ENCODE measurements at regions not wholly inside any gene's neighbourhood (a gene's known extent, or its start where the extent isn't known, plus 50 kb on each side); places are given as distances from the start of the nearest gene placed in this dataset.

DNA sequence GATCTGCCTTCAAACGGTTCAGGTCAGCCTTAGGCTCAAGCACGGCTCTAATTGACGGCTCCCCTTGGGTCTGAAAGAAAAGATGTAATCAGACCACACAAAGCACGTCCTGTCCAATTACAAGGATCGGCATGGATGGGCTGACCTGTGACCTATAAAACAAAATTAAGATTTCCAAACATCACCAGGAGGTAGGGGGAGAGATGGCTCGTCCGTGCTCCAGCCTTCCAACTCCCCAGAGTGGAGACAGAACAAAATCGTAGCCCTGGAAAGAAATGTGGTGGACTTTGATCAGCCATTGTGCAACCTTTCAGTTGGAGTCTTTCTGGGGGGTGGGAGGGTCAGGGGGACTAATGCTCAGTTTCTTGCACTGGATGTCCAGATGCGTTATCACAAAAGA, 226.6 kb upstream of the DIO3 start:
- Mint-ChIP-seq H3K36me3 (ENCODE audit: insufficient read depth) (no peaks in the 10 kb centered on the region), H3K9me3 (no peaks in the 10 kb centered on the region)
- no peak for DNase-seq

DNA sequence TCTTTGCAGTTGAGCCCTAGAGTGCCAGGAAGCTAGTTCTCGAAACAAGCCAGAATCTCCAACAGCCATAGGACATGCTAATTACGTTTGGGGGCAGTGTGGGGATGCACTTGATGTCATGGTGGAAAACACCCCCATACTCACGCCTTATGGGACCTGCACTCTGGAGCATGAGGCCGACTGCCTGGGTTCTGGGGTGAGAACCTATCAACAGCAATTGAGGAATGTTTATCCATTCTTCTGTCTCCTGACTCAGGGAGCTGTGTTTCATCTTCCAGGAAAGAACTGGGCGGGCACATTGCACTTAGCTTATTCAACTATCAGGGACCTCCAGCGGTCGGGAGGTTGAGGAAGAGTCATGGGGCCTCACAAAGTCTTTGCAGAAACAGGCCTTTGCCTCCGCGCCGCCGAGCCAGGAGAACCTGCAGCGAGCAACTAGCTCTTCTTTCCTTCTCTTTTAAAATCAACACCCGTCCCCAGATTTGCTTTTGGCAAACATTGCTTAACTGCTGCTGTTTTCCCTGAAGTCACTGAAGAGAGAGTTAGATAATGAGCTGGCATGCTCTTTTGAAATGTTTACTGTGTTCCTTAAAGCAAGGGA, 226.1 kb upstream of the DIO3 start:
- DNase-seq (no peak), ATAC-seq (replicated peaks) (no peak)
- Mint-ChIP-seq H3K9me3 (no peaks in the 10 kb centered on the region), H3K4me1 (ENCODE audit: low read depth in 2 of 2) (no peaks in the 10 kb centered on the region), H3K27ac (no peak overlapping the region), H3K27me3 (peaks cover 32 to 69% of the 10 kb centered on the region in 2 donors), H3K36me3 (ENCODE audit: insufficient read depth) (no peaks in the 10 kb centered on the region), H3K4me3 (no peak overlapping the region)

More for the DNA sequence above, 226.6 kb upstream of the DIO3 start:
- Mint-ChIP-seq H3K27ac (no peak overlapping the region), H3K4me1 (ENCODE audit: low read depth in 2 of 2) (no peaks in the 10 kb centered on the region), H3K27me3 (peaks cover 32 to 71% of the 10 kb centered on the region in 2 donors), H3K4me3 (no peak overlapping the region)
- no peak for ATAC-seq (replicated peaks)

DNA sequence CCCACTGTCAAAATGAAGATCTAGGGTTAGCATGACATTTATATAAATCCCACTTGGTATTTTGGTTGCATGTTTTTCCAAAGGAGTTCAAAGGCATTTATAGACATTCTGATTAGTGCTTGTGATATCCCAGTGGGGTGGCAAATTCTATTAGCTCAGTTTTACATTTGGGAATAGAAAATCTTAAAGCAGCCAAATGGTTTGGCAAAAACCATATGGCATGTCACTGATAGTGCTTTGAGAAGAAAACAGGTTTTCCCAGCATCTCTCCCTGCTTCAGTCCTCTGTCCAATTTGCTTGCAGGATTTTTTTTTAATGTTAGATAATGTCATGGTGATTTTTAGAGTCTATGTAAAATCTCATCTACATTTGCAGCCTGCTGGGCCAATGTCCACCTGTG, 225.1 kb upstream of the DIO3 start:
- no peak for DNase-seq
- Mint-ChIP-seq H3K4me3 (no peak overlapping the region), H3K4me1 (ENCODE audit: low read depth in 2 of 2) (no peaks in the 10 kb centered on the region), H3K36me3 (ENCODE audit: insufficient read depth) (no peaks in the 10 kb centered on the region), H3K9me3 (no peaks in the 10 kb centered on the region), H3K27ac (no peak overlapping the region), H3K27me3 (peaks cover 42 to 75% of the 10 kb centered on the region in 2 donors)
- no peak for ATAC-seq (replicated peaks)

DNA sequence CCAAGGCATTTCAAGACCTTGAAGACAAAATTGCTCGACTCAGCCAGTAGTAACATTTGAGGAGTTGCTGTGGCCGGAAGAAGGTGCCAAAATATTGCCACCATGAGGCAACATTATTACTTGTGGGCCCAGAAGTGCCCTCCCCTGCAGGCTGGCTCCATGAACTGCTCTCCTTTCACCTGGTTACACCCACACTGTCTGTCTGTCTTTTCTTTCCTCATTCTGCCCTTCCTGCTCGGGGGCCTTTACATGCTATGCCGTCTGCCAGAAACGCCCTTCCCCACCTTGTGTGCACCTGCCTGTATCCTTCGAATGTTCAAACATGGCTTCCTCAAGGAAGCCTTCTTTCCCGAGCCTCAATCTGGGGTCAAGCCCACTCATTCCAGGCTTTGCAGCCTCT, 224.2 kb upstream of the DIO3 start:
- Mint-ChIP-seq H3K36me3 (ENCODE audit: insufficient read depth) (no peaks in the 10 kb centered on the region), H3K27me3 (peaks cover 46 to 75% of the 10 kb centered on the region in 2 donors), H3K4me3 (no peak overlapping the region), H3K9me3 (no peaks in the 10 kb centered on the region), H3K4me1 (ENCODE audit: low read depth in 2 of 2) (no peaks in the 10 kb centered on the region), H3K27ac (no peak overlapping the region)
- ATAC-seq (replicated peaks) (no peak), DNase-seq (no peak)

DNA sequence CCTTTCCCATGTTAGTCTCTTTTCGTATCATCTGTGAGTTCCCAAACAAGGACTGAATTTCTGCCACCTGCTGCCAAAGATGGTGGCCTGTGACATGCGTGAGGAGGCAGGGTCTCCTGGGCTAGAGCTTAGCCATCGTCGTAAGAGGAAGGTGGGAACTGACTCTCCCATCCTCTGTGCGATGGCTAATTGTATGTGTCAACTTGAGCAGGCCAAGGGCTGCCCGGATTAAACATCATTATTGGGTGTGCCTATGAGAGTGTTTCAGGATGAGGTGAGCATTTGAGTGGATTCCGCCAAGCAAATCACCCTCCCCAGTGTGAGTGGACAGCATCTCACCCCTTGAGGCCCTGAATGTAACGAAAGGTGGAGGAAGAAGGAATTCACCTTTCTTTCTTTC, 220.7 kb upstream of the DIO3 start:
- Mint-ChIP-seq H3K27me3 (peaks cover 48 to 70% of the 10 kb centered on the region in 2 donors), H3K27ac (no peak overlapping the region), H3K4me1 (ENCODE audit: low read depth in 2 of 2) (no peaks in the 10 kb centered on the region), H3K9me3 (no peaks in the 10 kb centered on the region), H3K36me3 (ENCODE audit: insufficient read depth) (no peaks in the 10 kb centered on the region), H3K4me3 (no peak overlapping the region)
- DNase-seq (no peak), ATAC-seq (replicated peaks) (no peak)

DNA sequence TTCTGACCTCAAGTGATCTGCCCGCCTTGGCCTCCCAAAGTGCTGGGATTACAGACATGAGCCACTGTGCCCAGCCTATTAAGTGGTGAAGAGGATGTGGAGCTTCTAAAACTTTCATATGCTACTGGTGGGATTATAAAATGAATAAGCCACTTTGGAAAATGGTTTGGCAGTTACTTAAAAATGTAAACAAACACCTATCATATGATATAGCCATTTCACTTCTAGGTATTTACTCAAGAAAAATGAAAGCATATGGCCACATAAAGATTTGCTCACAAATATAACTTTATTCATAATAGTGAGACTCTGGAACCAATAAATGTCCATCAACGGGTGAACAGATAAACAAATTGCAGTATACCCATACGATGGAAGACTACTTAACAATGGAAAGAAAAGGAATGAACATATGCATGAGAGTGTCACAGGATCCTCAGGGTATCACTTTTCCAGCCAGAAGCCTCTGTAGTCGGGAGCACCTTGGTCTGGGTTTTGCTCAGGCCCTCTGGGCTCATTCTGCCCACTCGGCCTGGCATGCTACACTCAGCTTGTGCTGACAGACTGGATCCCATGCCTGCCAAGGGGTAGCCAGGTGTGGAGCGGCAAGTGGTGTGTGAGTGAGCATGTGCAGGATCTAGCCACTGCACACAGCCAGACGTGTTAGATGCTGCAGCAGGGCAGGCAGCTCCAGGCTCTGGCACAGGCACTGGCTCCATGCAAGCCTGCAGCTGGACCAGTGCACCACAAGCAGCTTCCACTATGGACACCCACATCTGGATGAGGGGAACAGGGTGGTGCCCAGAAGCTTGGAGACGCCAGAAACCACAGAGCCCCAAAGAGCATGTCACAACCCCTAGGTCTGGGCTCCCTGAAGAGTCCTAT, 213.2 kb upstream of the DIO3 start:
- no peak overlapping the region for H3K4me3 Mint-ChIP-seq
- peaks cover 32 to 34% of the 10 kb centered on the region in 2 donors for H3K27me3 Mint-ChIP-seq
- H3K4me1 Mint-ChIP-seq (ENCODE audit: low read depth in 2 of 2) = no peaks in the 10 kb centered on the region
- H3K36me3 Mint-ChIP-seq (ENCODE audit: insufficient read depth) = no peaks in the 10 kb centered on the region
- no peak overlapping the region for H3K27ac Mint-ChIP-seq
- ATAC-seq (replicated peaks) (no peak), DNase-seq (no peak)
- no peaks in the 10 kb centered on the region for H3K9me3 Mint-ChIP-seq

DNA sequence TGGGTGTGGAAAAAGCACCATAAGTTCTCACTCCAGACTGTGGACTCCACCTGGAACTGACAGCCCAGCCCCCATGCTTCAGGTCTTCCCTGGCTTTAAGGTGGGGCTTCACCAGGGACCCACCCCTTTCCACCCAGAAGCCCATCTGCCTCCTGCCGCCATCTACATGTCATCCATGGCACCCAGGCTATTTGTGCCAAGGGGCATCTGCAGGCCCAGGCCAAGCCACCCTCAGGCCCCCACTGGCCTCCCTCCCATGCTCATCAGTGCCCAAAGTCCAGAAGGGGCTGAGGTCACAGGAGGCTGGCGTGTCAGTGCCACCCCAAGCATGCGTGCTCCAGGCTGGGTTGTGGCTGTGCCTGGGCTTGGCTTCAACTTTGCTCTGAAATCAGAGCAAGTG, 212.2 kb upstream of the DIO3 start:
- Mint-ChIP-seq H3K4me1 (ENCODE audit: low read depth in 2 of 2) (no peaks in the 10 kb centered on the region), H3K27me3 (peaks cover 23 to 27% of the 10 kb centered on the region in 2 donors), H3K4me3 (no peak overlapping the region), H3K36me3 (ENCODE audit: insufficient read depth) (no peaks in the 10 kb centered on the region), H3K9me3 (peaks cover 0 to under 1% of the 10 kb centered on the region in 2 donors), H3K27ac (no peak overlapping the region)
- ATAC-seq (replicated peaks) = no peak
- DNase-seq = no peak

DNA sequence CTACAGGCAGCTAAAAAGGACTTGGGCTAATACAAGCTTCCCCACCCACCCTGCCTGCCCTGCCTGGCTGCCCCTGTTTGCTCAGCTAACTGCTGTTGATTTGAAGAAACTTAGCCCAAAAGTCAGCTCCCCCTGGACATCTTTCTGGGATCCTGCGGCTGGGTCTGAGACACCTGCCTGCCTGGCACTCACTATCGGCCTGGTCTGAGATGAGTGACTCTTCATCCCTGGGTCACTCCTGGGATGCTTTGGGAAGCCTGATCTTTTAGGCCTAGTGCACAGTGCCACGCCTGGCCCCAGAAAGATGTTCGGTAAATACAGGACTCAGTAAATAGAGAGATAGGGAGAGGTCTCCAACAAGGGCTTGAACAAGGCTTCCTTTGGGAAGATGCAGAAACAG, 211.3 kb upstream of the DIO3 start:
- H3K27ac Mint-ChIP-seq = no peak overlapping the region
- H3K4me1 Mint-ChIP-seq (ENCODE audit: low read depth in 2 of 2) = no peaks in the 10 kb centered on the region
- ATAC-seq (replicated peaks) = no peak

DNA sequence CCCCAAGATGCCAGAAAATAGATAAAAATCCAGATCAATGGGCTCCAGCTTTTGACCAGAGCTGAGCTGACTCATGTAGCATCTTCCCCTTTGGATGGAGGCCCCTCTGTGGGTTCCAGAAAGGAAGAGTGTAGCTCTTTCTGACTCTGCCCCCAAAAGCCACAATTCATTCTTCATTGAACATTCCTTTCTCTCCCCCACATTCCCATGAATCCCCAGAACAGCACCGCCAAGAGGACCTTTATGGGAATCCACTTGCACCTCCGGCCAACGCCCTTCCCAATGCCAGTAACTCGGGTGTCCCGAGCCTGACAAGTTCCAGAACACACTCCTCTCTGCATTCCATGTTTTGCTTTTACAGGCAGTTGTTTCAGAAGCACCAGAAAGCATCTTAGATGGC, 210.6 kb upstream of the DIO3 start:
- ATAC-seq (replicated peaks) (no peak), DNase-seq (no peak)
- no peak overlapping the region for H3K27ac Mint-ChIP-seq
- H3K27me3 Mint-ChIP-seq = peaks cover 34 to 35% of the 10 kb centered on the region in 2 donors
- H3K4me3 Mint-ChIP-seq = no peak overlapping the region
- H3K4me1 Mint-ChIP-seq (ENCODE audit: low read depth in 2 of 2) = no peaks in the 10 kb centered on the region
- no peaks in the 10 kb centered on the region for H3K36me3 Mint-ChIP-seq (ENCODE audit: insufficient read depth)
- peaks cover 0 to 2% of the 10 kb centered on the region in 2 donors for H3K9me3 Mint-ChIP-seq

More for the DNA sequence above, 211.3 kb upstream of the DIO3 start:
- Mint-ChIP-seq H3K36me3 (ENCODE audit: insufficient read depth) (no peaks in the 10 kb centered on the region), H3K27me3 (peaks cover 28 to 29% of the 10 kb centered on the region in 2 donors), H3K4me3 (no peak overlapping the region), H3K9me3 (peaks cover 0 to 2% of the 10 kb centered on the region in 2 donors)
- DNase-seq = no peak

DNA sequence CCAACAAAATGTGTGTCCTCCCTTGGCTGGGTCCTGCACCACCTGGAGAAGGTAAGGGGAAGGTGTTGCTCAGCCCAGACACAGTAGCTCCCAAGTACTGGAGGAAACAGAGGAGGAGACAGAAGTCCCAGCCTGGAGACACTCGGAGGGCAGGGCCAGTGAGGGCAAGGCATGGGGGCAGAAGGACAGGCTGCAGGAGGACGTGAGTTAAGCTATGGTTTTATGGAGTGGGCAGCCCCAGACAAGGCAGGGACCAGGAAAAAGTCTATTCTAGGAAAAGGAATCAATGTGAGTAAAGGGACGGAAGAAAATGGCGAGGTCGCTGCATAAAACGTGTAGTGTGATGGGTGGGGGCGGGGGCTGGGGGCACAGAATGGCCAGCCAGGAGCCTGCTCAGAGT, 210.1 kb upstream of the DIO3 start:
- H3K27ac Mint-ChIP-seq = no peak overlapping the region
- no peaks in the 10 kb centered on the region for H3K4me1 Mint-ChIP-seq (ENCODE audit: low read depth in 2 of 2)
- peaks cover 0 to 2% of the 10 kb centered on the region in 2 donors for H3K9me3 Mint-ChIP-seq
- no peak overlapping the region for H3K4me3 Mint-ChIP-seq
- no peak for ATAC-seq (replicated peaks)
- H3K27me3 Mint-ChIP-seq = peaks cover 37 to 39% of the 10 kb centered on the region in 2 donors
- no peak for DNase-seq
- H3K36me3 Mint-ChIP-seq (ENCODE audit: insufficient read depth) = no peaks in the 10 kb centered on the region

DNA sequence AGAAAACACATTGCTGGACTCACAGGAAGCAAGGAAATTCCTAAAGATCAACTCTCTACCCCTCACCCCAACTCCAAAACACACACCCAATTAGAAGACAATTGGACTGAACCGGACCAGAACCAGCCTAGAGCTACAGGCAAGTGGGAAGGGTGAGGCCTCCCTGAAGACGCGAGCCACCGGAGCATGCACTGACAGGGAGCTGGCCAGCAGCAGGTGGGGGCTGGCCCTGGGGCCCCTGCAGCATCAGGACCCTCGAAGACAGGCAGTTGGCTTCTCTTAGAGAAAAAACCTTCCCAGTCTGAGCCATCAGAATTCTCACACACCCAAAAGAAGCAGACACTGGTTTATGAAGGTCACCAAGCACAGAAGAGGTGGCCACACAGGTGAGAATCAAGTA, 209.5 kb upstream of the DIO3 start:
- H3K27ac Mint-ChIP-seq = no peak overlapping the region
- H3K4me3 Mint-ChIP-seq = no peak overlapping the region
- no peaks in the 10 kb centered on the region for H3K36me3 Mint-ChIP-seq (ENCODE audit: insufficient read depth)
- ATAC-seq (replicated peaks) (no peak), DNase-seq (no peak)
- H3K9me3 Mint-ChIP-seq = peaks cover 0 to 2% of the 10 kb centered on the region in 2 donors
- peaks cover 44% of the 10 kb centered on the region in 2 donors for H3K27me3 Mint-ChIP-seq
- H3K4me1 Mint-ChIP-seq (ENCODE audit: low read depth in 2 of 2) = no peaks in the 10 kb centered on the region

DNA sequence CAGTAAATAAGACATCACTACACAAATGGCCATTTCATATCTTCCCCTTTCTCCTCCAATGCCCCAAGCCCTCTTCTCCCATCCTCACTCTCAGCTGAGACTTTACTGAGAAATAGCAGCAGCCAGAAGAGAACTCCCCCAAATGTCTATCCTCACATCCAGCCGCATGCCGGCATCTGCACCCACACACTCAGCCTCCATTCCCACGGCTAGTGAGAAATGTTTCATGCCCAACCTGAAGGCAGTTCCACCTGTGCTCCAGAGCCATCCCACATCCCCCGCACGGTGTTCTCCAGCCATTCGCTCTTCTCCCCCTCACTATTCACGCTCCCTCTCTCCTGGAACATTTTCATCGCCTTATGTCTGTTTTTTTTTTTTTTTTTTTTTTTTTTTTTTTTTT, 208.7 kb upstream of the DIO3 start:
- H3K27me3 Mint-ChIP-seq = peaks cover 44 to 47% of the 10 kb centered on the region in 2 donors
- DNase-seq = no peak
- no peak for ATAC-seq (replicated peaks)
- peaks cover 0 to 2% of the 10 kb centered on the region in 2 donors for H3K9me3 Mint-ChIP-seq
- no peaks in the 10 kb centered on the region for H3K4me1 Mint-ChIP-seq (ENCODE audit: low read depth in 2 of 2)
- no peaks in the 10 kb centered on the region for H3K36me3 Mint-ChIP-seq (ENCODE audit: insufficient read depth)
- no peak overlapping the region for H3K4me3 Mint-ChIP-seq
- H3K27ac Mint-ChIP-seq = no peak overlapping the region

DNA sequence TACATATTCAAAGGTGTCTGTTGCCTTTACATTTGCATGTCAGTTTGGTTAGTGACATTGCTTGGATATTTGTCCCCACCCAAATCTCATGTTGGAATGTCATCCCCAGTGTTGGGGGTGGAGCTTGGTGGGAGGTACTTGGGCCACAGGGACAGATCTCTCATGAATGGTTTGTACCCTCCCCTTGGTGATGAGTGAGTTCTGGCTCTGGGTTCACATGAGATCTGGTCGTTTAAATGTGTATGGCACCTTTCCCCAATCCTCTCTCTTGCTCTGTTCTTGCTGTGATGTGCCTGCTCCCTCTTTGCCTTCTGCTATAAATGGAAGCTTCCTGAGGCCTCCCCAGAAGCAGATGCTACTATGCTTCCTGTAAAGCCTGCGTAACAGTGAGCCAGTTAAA, 207.9 kb upstream of the DIO3 start:
- Mint-ChIP-seq H3K9me3 (peaks cover 0 to 2% of the 10 kb centered on the region in 2 donors), H3K36me3 (ENCODE audit: insufficient read depth) (no peaks in the 10 kb centered on the region), H3K27ac (no peak overlapping the region), H3K4me1 (ENCODE audit: low read depth in 2 of 2) (no peaks in the 10 kb centered on the region), H3K27me3 (peaks cover 44 to 50% of the 10 kb centered on the region in 2 donors), H3K4me3 (no peak overlapping the region)
- DNase-seq = no peak
- ATAC-seq (replicated peaks) = no peak

DNA sequence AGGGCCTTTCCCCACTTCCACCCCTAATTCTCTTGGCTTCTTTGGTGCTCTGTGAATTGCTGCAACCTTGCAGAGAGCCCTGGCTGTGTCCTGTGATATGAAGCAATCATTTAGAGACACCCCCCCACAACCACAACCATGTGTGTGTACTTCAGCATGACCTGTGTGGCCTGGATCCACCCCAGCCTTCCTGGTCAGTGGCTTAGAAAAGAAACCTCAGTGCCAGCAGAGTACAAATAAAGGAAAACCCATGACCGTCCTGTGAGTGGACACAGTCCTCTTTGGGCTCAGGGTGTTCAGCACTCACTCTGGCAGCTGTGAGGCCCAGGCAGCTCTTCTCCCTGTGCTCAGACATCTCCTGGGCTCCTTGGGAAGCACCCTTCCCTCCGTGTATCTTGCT, 206.6 kb upstream of the DIO3 start:
- Mint-ChIP-seq H3K4me3 (no peak overlapping the region), H3K36me3 (ENCODE audit: insufficient read depth) (no peaks in the 10 kb centered on the region), H3K27me3 (peaks cover 56 to 62% of the 10 kb centered on the region in 2 donors), H3K4me1 (ENCODE audit: low read depth in 2 of 2) (no peaks in the 10 kb centered on the region), H3K9me3 (peaks cover 0 to 2% of the 10 kb centered on the region in 2 donors), H3K27ac (no peak overlapping the region)
- no peak for ATAC-seq (replicated peaks)
- DNase-seq = no peak
